Hematopoietic multipotent progenitor cell treated with erythropoietin and hydrocortisone succinate and interleukin-3 and kit ligand, for 6 days (in vitro differentiated cells): ENCODE measurements at regions not wholly inside any gene's neighbourhood (a gene's known extent, or its start where the extent isn't known, plus 50 kb on each side); places are given as distances from the start of the nearest gene placed in this dataset.

Experiments used
- DNase-seq: peaks from one replicate; pipeline ENCODE4 v3.0.0-alpha.2; 2015

- no peak for DNase-seq
Measured at GRCh38 chr13:22141716-22142115, 470.8 kb downstream of the FGF9 start.

GRCh38 chr13:22143671-22144070 is 472.8 kb downstream of the FGF9 start:
- DNase-seq, result no peak

GRCh38 chr13:22144806-22145205 is 473.9 kb downstream of the FGF9 start:
- DNase-seq, result no peak

GRCh38 chr13:22148187-22148586 is 477.3 kb downstream of the FGF9 start:
- DNase-seq, result no peak

GRCh38 chr13:22152751-22153150 is 481.9 kb downstream of the FGF9 start:
- no peak for DNase-seq

- DNase-seq, result no peak
Measured at GRCh38 chr13:22154041-22154440, 483.2 kb downstream of the FGF9 start.

GRCh38 chr13:22161871-22162270 is 491.0 kb downstream of the FGF9 start:
- DNase-seq, result no peak

- DNase-seq, result peak; percentile 32
Measured at GRCh38 chr13:22162889-22163288, 492.0 kb downstream of the FGF9 start.

GRCh38 chr13:22168437-22169190 is 497.7 kb downstream of the FGF9 start:
- DNase-seq, result no peak

- no peak for DNase-seq
Measured at GRCh38 chr13:22169473-22169872, 498.6 kb downstream of the FGF9 start.

- no peak for DNase-seq
Measured at GRCh38 chr13:22173610-22174009, 502.7 kb downstream of the FGF9 start.

- no peak for DNase-seq
Measured at GRCh38 chr13:22175241-22175640, 504.4 kb downstream of the FGF9 start.

- no peak for DNase-seq
Measured at GRCh38 chr13:22175815-22176214, 504.9 kb downstream of the FGF9 start.

GRCh38 chr13:22176968-22177520 is 506.2 kb downstream of the FGF9 start:
- DNase-seq, result no peak

GRCh38 chr13:22178878-22179277 is 508.0 kb downstream of the FGF9 start:
- DNase-seq, result no peak

- DNase-seq, result no peak
Measured at GRCh38 chr13:22187329-22187728, 516.5 kb downstream of the FGF9 start.

- DNase-seq, result no peak
Measured at GRCh38 chr13:22189176-22190048, 518.5 kb downstream of the FGF9 start.

GRCh38 chr13:22193070-22193469 is 522.2 kb downstream of the FGF9 start:
- no peak for DNase-seq

GRCh38 chr13:22194106-22194805 is 523.4 kb downstream of the FGF9 start:
- no peak for DNase-seq

- DNase-seq, result no peak
Measured at GRCh38 chr13:22195726-22196125, 524.9 kb downstream of the FGF9 start.

- no peak for DNase-seq
Measured at GRCh38 chr13:22196777-22197176, 525.9 kb downstream of the FGF9 start.

GRCh38 chr13:22198001-22198400 is 527.1 kb downstream of the FGF9 start:
- no peak for DNase-seq

- DNase-seq, result no peak
Measured at GRCh38 chr13:22198641-22199217, 527.9 kb downstream of the FGF9 start.
